ENCODE measurements at regions not wholly inside any gene's neighbourhood (a gene's known extent, or its start where the extent isn't known, plus 50 kb on each side); places are given as distances from the start of the nearest gene placed in this dataset.

GRCh38 chr21:16079830-16080229, 350.0 kb downstream of the USP25 start:
- in situ Hi-C loops (cut with MboI; ENCODE audit: low pct_unique_long_range_greater_than_20kb, low sequenced_read_pairs, unreplicated experiment): no loop called here
- DNase-seq (ENCODE audit: low spot score): no peak
- no peak for TF ChIP-seq CTCF (IDR thresholded peaks at IDR 0.05; ENCODE audit: extremely low read depth, insufficient read depth, missing control alignments)

- DNase-seq (ENCODE audit: low spot score): no peak
- in situ Hi-C loops (cut with MboI; ENCODE audit: low pct_unique_long_range_greater_than_20kb, low sequenced_read_pairs, unreplicated experiment): no loop called here
- TF ChIP-seq CTCF (IDR thresholded peaks at IDR 0.05; ENCODE audit: extremely low read depth, insufficient read depth, missing control alignments): no peak
Observed at GRCh38 chr21:16081304-16081703, 351.5 kb downstream of the USP25 start.

GRCh38 chr21:16082038-16082816, 352.4 kb downstream of the USP25 start:
- no peak for DNase-seq (ENCODE audit: low spot score)
- TF ChIP-seq CTCF (IDR thresholded peaks at IDR 0.05; ENCODE audit: extremely low read depth, insufficient read depth, missing control alignments): peak; percentile 22
- in situ Hi-C loops (cut with MboI; ENCODE audit: low pct_unique_long_range_greater_than_20kb, low sequenced_read_pairs, unreplicated experiment): no loop called here

- no peak for DNase-seq (ENCODE audit: low spot score)
- no peak for TF ChIP-seq CTCF (IDR thresholded peaks at IDR 0.05; ENCODE audit: extremely low read depth, insufficient read depth, missing control alignments)
- in situ Hi-C loops (cut with MboI; ENCODE audit: low pct_unique_long_range_greater_than_20kb, low sequenced_read_pairs, unreplicated experiment): no loop called here
Observed at GRCh38 chr21:16084776-16085364, 355.1 kb downstream of the USP25 start.

GRCh38 chr21:16085421-16085820, 355.6 kb downstream of the USP25 start:
- TF ChIP-seq CTCF (IDR thresholded peaks at IDR 0.05; ENCODE audit: extremely low read depth, insufficient read depth, missing control alignments): no peak
- in situ Hi-C loops (cut with MboI; ENCODE audit: low pct_unique_long_range_greater_than_20kb, low sequenced_read_pairs, unreplicated experiment): no loop called here
- no peak for DNase-seq (ENCODE audit: low spot score)

GRCh38 chr21:16086121-16086520, 356.3 kb downstream of the USP25 start:
- DNase-seq (ENCODE audit: low spot score): no peak
- TF ChIP-seq CTCF (IDR thresholded peaks at IDR 0.05; ENCODE audit: extremely low read depth, insufficient read depth, missing control alignments): no peak
- in situ Hi-C loops (cut with MboI; ENCODE audit: low pct_unique_long_range_greater_than_20kb, low sequenced_read_pairs, unreplicated experiment): no loop called here
